GM12864 (cell line): ENCODE measurements at regions not wholly inside any gene's neighbourhood (a gene's known extent, or its start where the extent isn't known, plus 50 kb on each side); places are given as distances from the start of the nearest gene placed in this dataset.

Experiments used
- DNase-seq: peaks from one replicate; pipeline ENCODE4 v3.0.0-alpha.2; 2011; ENCODE audit warnings: low read depth
- H3K4me3 ChIP-seq: 2 replicates; pipeline ENCODE4 v1.5.1; 2011; ENCODE audit warnings: mild to moderate bottlenecking, low read depth, low read length, control low read depth
- CTCF ChIP-seq: IDR thresholded peaks from 2 replicates; pipeline ENCODE4 v1.5.1; 2011; ENCODE audit warnings: low read depth, mild to moderate bottlenecking, moderate library complexity, low read length, control low read depth, inconsistent platforms; ENCODE audit errors: missing control alignments

- TF ChIP-seq CTCF = no peak
- no peak overlapping the region for H3K4me3 ChIP-seq
- no peak for DNase-seq
Measured at GRCh38 chr11:36878737-36879136, 280.7 kb upstream of the RAG2 start.

DNA sequence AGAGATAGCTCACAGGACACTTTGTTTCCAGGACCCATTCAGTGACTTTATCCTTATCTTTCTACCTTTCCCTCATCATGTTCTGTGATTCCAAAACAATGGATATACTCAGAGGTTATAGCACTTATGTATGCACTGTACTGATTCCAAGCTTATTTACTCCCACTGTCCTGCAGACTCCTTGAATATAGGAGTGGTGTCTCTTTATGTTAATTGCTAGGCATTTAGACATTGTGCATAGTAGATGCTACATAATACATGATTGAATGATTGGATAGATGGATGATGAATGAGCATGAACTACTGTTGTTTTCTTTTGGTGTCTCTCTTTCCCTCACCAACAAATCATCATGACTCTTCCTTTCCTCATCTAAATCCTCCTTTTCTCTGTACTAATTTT is 279.1 kb upstream of the RAG2 start:
- no peak for TF ChIP-seq CTCF
- no peak for DNase-seq
- no peak overlapping the region for H3K4me3 ChIP-seq

GRCh38 chr11:36876266-36876665 is 278.2 kb upstream of the RAG2 start:
- no peak for DNase-seq
- H3K4me3 ChIP-seq = no peak overlapping the region
- no peak for TF ChIP-seq CTCF

DNA sequence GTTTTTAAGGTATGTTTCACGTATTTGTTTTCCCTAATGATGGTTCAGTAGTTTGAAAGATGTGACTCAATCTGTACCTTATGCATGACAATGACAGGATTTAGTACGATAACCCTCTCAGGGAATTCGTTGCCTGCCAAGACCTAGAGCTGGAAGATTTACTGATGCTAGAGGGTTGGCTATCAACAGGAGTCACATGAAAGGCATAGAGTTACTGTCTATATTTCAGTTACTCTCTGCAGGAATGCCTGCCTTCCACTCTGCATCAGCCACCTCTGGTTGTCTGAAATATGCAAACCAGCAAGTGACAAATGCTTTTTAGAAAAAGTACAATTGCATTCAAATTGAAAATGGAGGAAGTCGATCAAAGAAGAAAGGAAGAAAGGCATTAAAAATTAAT is 276.3 kb upstream of the RAG2 start:
- no peak for DNase-seq
- no peak overlapping the region for H3K4me3 ChIP-seq
- TF ChIP-seq CTCF = no peak

DNA sequence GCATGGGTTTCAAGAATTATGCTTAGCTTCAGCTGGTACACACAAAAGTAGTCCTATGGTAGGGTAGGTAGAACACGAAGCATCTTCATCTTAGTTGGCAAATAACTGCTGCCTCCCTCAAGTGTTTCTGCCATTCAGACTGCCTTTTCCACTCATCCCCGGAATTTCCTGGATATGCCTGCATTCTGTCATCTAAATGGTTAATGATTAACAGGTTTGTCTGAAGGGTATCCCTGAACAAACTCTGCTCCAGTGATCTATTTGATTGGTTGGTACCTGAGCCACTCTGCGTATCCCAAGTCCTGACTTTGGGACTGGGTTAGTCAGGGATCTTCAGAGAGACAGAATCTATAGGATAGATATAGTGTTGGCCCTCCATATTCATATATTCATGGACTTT is 272.3 kb upstream of the RAG2 start:
- no peak overlapping the region for H3K4me3 ChIP-seq
- TF ChIP-seq CTCF = no peak
- no peak for DNase-seq

GRCh38 chr11:36868380-36868779 is 270.3 kb upstream of the RAG2 start:
- no peak for TF ChIP-seq CTCF
- no peak overlapping the region for H3K4me3 ChIP-seq
- DNase-seq = no peak

- no peak for DNase-seq
- no peak for TF ChIP-seq CTCF
- no peak overlapping the region for H3K4me3 ChIP-seq
Measured at GRCh38 chr11:36865846-36866245, 267.8 kb upstream of the RAG2 start.
